PC-9 (cell line): ENCODE measurements at regions not wholly inside any gene's neighbourhood (a gene's known extent, or its start where the extent isn't known, plus 50 kb on each side); places are given as distances from the start of the nearest gene placed in this dataset.

Experiments
- CTCF ChIP-seq: fragments of 200-600 bp; sonication (generic); conservative IDR thresholded peaks from 2 replicates; pipeline ENCODE4 v1.6.1; 2017; ENCODE audit warnings: mixed run types, antibody characterized with exemption, mild to moderate bottlenecking, moderate library complexity
- EZH2 ChIP-seq: fragments of 200-600 bp; sonication (generic); IDR thresholded peaks from 2 replicates; pipeline ENCODE4 v1.8.0; 2017; ENCODE audit warnings: antibody characterized with exemption, low read depth

DNA sequence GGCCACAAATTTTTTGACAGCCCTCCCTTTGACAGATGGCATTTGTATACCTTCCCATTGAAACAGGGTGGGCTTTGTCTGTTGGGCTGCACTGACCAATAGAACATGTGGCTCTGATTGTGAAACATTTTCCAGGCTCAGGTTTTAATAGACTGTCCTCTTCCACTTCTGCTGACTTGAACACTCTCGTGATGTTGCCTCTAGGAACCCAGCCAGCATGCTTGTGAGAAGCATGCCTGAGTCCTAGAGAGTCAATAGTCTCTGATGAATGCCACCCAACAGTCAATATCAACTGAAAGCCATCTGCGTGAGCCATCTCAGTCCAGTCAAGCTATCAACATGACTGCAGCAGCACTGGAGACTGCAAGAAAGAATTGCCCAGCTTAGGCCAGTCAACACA, 290.0 kb downstream of the SLC7A11 start:
- TF ChIP-seq CTCF (no peak), EZH2 (no peak)
